ENCODE measurements at regions not wholly inside any gene's neighbourhood (a gene's known extent, or its start where the extent isn't known, plus 50 kb on each side); places are given as distances from the start of the nearest gene placed in this dataset.
"Not testable (repeated sequence)": the region's sequence is repeated elsewhere in the genome, so short reads cannot be mapped to it uniquely, and the experiment has no call there.

- no peaks in the 10 kb centered on the region for H3K9me3 Mint-ChIP-seq
- no peaks in the 10 kb centered on the region for H3K36me3 Mint-ChIP-seq (ENCODE audit: low read depth)
- H3K4me1 Mint-ChIP-seq, result no peaks in the 10 kb centered on the region
- H3K27ac Mint-ChIP-seq, result no peak overlapping the region
- DNase-seq, result no peak
- ChIA-PET CTCF (no interaction called here), POLR2A (no interaction called here)
- no peak overlapping the region for H3K4me3 Mint-ChIP-seq
- H3K27me3 Mint-ChIP-seq, result peaks cover 3% of the 10 kb centered on the region
These were observed 54.4 kb upstream of the BMP4 start for GRCh38 chr14:54010981-54011380.

GRCh38 chr14:54023027-54023426 is 66.4 kb upstream of the BMP4 start:
- CTCF ChIA-PET, result no interaction called here
- no peak overlapping the region for H3K27ac Mint-ChIP-seq
- POLR2A ChIA-PET, result no interaction called here
- no peaks in the 10 kb centered on the region for H3K36me3 Mint-ChIP-seq (ENCODE audit: low read depth)
- H3K4me3 Mint-ChIP-seq, result no peak overlapping the region
- H3K27me3 Mint-ChIP-seq, result no peaks in the 10 kb centered on the region
- no peak for DNase-seq
- H3K4me1 Mint-ChIP-seq, result no peaks in the 10 kb centered on the region
- no peaks in the 10 kb centered on the region for H3K9me3 Mint-ChIP-seq

GRCh38 chr14:54025661-54026060 is 69.0 kb upstream of the BMP4 start:
- Mint-ChIP-seq H3K27ac (no peak overlapping the region), H3K9me3 (no peaks in the 10 kb centered on the region), H3K4me1 (no peaks in the 10 kb centered on the region), H3K27me3 (no peaks in the 10 kb centered on the region), H3K4me3 (no peak overlapping the region), H3K36me3 (ENCODE audit: low read depth) (no peaks in the 10 kb centered on the region)
- POLR2A ChIA-PET, result no interaction called here
- DNase-seq, result no peak
- CTCF ChIA-PET, result no interaction called here

- Mint-ChIP-seq H3K36me3 (ENCODE audit: low read depth) (no peaks in the 10 kb centered on the region), H3K27me3 (no peaks in the 10 kb centered on the region), H3K4me3 (no peak overlapping the region), H3K9me3 (no peaks in the 10 kb centered on the region), H3K27ac (no peak overlapping the region), H3K4me1 (no peaks in the 10 kb centered on the region)
- ChIA-PET CTCF (no interaction called here), POLR2A (no interaction called here)
- no peak for DNase-seq
These were observed 70.0 kb upstream of the BMP4 start for GRCh38 chr14:54026671-54027070.

- H3K4me3 Mint-ChIP-seq; POLR2A ChIA-PET; DNase-seq; H3K4me1 Mint-ChIP-seq; H3K36me3 Mint-ChIP-seq (ENCODE audit: low read depth); CTCF ChIA-PET; H3K9me3 Mint-ChIP-seq; H3K27ac Mint-ChIP-seq; H3K27me3 Mint-ChIP-seq: not testable (repeated sequence)
These were observed 74.4 kb upstream of the BMP4 start for GRCh38 chr14:54030996-54031395.

GRCh38 chr14:54033285-54033684 is 76.7 kb upstream of the BMP4 start:
- H3K9me3 Mint-ChIP-seq; H3K4me3 Mint-ChIP-seq; H3K36me3 Mint-ChIP-seq (ENCODE audit: low read depth); DNase-seq; H3K4me1 Mint-ChIP-seq; H3K27me3 Mint-ChIP-seq; CTCF ChIA-PET; POLR2A ChIA-PET; H3K27ac Mint-ChIP-seq: not testable (repeated sequence)

GRCh38 chr14:54038724-54039123 is 82.1 kb upstream of the BMP4 start:
- CTCF ChIA-PET, result no interaction called here
- Mint-ChIP-seq H3K4me1 (no peaks in the 10 kb centered on the region), H3K27ac (no peak overlapping the region), H3K27me3 (peaks cover 4% of the 10 kb centered on the region), H3K36me3 (ENCODE audit: low read depth) (no peaks in the 10 kb centered on the region), H3K4me3 (no peak overlapping the region), H3K9me3 (peaks cover 8% of the 10 kb centered on the region)
- POLR2A ChIA-PET, result no interaction called here
- no peak for DNase-seq

GRCh38 chr14:54039311-54039710 is 82.7 kb upstream of the BMP4 start:
- CTCF ChIA-PET, result no interaction called here
- peaks cover 4% of the 10 kb centered on the region for H3K9me3 Mint-ChIP-seq
- no peak overlapping the region for H3K27ac Mint-ChIP-seq
- H3K27me3 Mint-ChIP-seq, result peaks cover 4% of the 10 kb centered on the region
- H3K4me1 Mint-ChIP-seq, result no peaks in the 10 kb centered on the region
- no peak for DNase-seq
- H3K4me3 Mint-ChIP-seq, result no peak overlapping the region
- POLR2A ChIA-PET, result no interaction called here
- H3K36me3 Mint-ChIP-seq (ENCODE audit: low read depth), result no peaks in the 10 kb centered on the region

- Mint-ChIP-seq H3K27me3 (peaks cover 4% of the 10 kb centered on the region), H3K36me3 (ENCODE audit: low read depth) (no peaks in the 10 kb centered on the region), H3K27ac (no peak overlapping the region), H3K9me3 (no peaks in the 10 kb centered on the region), H3K4me1 (no peaks in the 10 kb centered on the region), H3K4me3 (no peak overlapping the region)
- DNase-seq, result no peak
- ChIA-PET POLR2A (no interaction called here), CTCF (no interaction called here)
These were observed 84.2 kb upstream of the BMP4 start for GRCh38 chr14:54040846-54041245.

GRCh38 chr14:54046250-54046649 is 89.6 kb upstream of the BMP4 start:
- no peaks in the 10 kb centered on the region for H3K4me1 Mint-ChIP-seq
- no peak overlapping the region for H3K4me3 Mint-ChIP-seq
- ChIA-PET POLR2A (no interaction called here), CTCF (no interaction called here)
- no peaks in the 10 kb centered on the region for H3K9me3 Mint-ChIP-seq
- no peak for DNase-seq
- peaks cover 4% of the 10 kb centered on the region for H3K27me3 Mint-ChIP-seq
- no peaks in the 10 kb centered on the region for H3K36me3 Mint-ChIP-seq (ENCODE audit: low read depth)
- no peak overlapping the region for H3K27ac Mint-ChIP-seq

GRCh38 chr14:54047645-54048308 is 91.2 kb upstream of the BMP4 start:
- Mint-ChIP-seq H3K4me1 (no peaks in the 10 kb centered on the region), H3K27ac (no peak overlapping the region), H3K9me3 (no peaks in the 10 kb centered on the region), H3K4me3 (no peak overlapping the region), H3K27me3 (peaks cover 2% of the 10 kb centered on the region), H3K36me3 (ENCODE audit: low read depth) (no peaks in the 10 kb centered on the region)
- POLR2A ChIA-PET, result no interaction called here
- DNase-seq, result no peak
- CTCF ChIA-PET, result interaction anchor here (0.8 kb wide), 1 partner anchor 279 kb away, joined by 3 read pairs; no protein-coding TSS in a partner anchor

- CTCF ChIA-PET, result interaction anchor here (0.8 kb wide), 1 partner anchor 279 kb away, joined by 3 read pairs; no protein-coding TSS in a partner anchor
These were observed 91.7 kb upstream of the BMP4 start for GRCh38 chr14:54048311-54048710.

GRCh38 chr14:54048736-54049135 is 92.1 kb upstream of the BMP4 start:
- CTCF ChIA-PET, result interaction anchor here (0.8 kb wide), 1 partner anchor 278 kb away, joined by 3 read pairs; no protein-coding TSS in a partner anchor
- Mint-ChIP-seq H3K4me3 (no peak overlapping the region), H3K4me1 (no peaks in the 10 kb centered on the region), H3K27ac (no peak overlapping the region), H3K27me3 (peaks cover 2% of the 10 kb centered on the region), H3K9me3 (no peaks in the 10 kb centered on the region), H3K36me3 (ENCODE audit: low read depth) (no peaks in the 10 kb centered on the region)
- no peak for DNase-seq
- POLR2A ChIA-PET, result no interaction called here

More at GRCh38 chr14:54048311-54048710, 91.7 kb upstream of the BMP4 start:
- peaks cover 2% of the 10 kb centered on the region for H3K27me3 Mint-ChIP-seq
- H3K27ac Mint-ChIP-seq, result no peak overlapping the region
- no peaks in the 10 kb centered on the region for H3K36me3 Mint-ChIP-seq (ENCODE audit: low read depth)
- H3K4me3 Mint-ChIP-seq, result no peak overlapping the region
- no peaks in the 10 kb centered on the region for H3K9me3 Mint-ChIP-seq
- no peaks in the 10 kb centered on the region for H3K4me1 Mint-ChIP-seq
- DNase-seq, result no peak
- POLR2A ChIA-PET, result no interaction called here

GRCh38 chr14:54050759-54051158 is 94.1 kb upstream of the BMP4 start:
- Mint-ChIP-seq H3K27me3 (peaks cover 2% of the 10 kb centered on the region), H3K36me3 (ENCODE audit: low read depth) (no peaks in the 10 kb centered on the region), H3K4me3 (no peak overlapping the region), H3K9me3 (no peaks in the 10 kb centered on the region), H3K27ac (no peak overlapping the region), H3K4me1 (no peaks in the 10 kb centered on the region)
- ChIA-PET CTCF (no interaction called here), POLR2A (no interaction called here)
- no peak for DNase-seq

Measured in activated CD4-positive, alpha-beta T cell treated with anti-CD3 and anti-CD28 coated beads, Interleukin-2, amount 10 ng/mL, durations not matched to agents 7 days and 5 days (primary cell).